Glutamatergic neuron (in vitro differentiated cells): ENCODE measurements at regions not wholly inside any gene's neighbourhood (a gene's known extent, or its start where the extent isn't known, plus 50 kb on each side); places are given as distances from the start of the nearest gene placed in this dataset.

ENCODE experiments used
- DNase-seq: peaks from one replicate; pipeline ENCODE4 v3.0.0; 2022
- H3K27ac Mint-ChIP-seq: one replicate; pipeline ENCODE4 v1.8.0; 2020; ENCODE audit warnings: mild to moderate bottlenecking, mixed read lengths, inconsistent platforms; ENCODE audit not compliant: unreplicated experiment
- H3K27me3 Mint-ChIP-seq: one replicate; pipeline ENCODE4 v1.8.0; 2020; ENCODE audit warnings: mild to moderate bottlenecking, moderate library complexity, mixed read lengths, inconsistent platforms; ENCODE audit not compliant: unreplicated experiment
- H3K36me3 Mint-ChIP-seq: one replicate; pipeline ENCODE4 v1.8.0; 2020; ENCODE audit warnings: mild to moderate bottlenecking, mixed read lengths, inconsistent platforms; ENCODE audit not compliant: unreplicated experiment
- H3K4me1 Mint-ChIP-seq: one replicate; pipeline ENCODE4 v1.8.0; 2020; ENCODE audit warnings: mild to moderate bottlenecking, low read depth, mixed read lengths, inconsistent platforms; ENCODE audit not compliant: unreplicated experiment
- H3K4me3 Mint-ChIP-seq: one replicate; pipeline ENCODE4 v1.8.0; 2020; ENCODE audit warnings: mild to moderate bottlenecking, mixed read lengths, inconsistent platforms; ENCODE audit not compliant: unreplicated experiment
- H3K9me3 Mint-ChIP-seq: one replicate; pipeline ENCODE4 v1.8.0; 2020; ENCODE audit warnings: mild to moderate bottlenecking, moderate library complexity, mixed read lengths, inconsistent platforms; ENCODE audit not compliant: unreplicated experiment
- CTCF ChIP-seq: fragments of 200-600 bp; sonication (generic); IDR thresholded peaks from one replicate; pipeline ENCODE4 v1.5.0; 2021; ENCODE audit not compliant: partially characterized antibody, unreplicated experiment

- H3K4me3 Mint-ChIP-seq: no peak overlapping the region
- no peaks in the 10 kb centered on the region for H3K36me3 Mint-ChIP-seq
- H3K27me3 Mint-ChIP-seq: peaks cover 3% of the 10 kb centered on the region
- H3K27ac Mint-ChIP-seq: no peak overlapping the region
- H3K4me1 Mint-ChIP-seq: peaks cover 2% of the 10 kb centered on the region
- TF ChIP-seq CTCF: no peak
- no peaks in the 10 kb centered on the region for H3K9me3 Mint-ChIP-seq
- no peak for DNase-seq
These were observed 79.5 kb upstream of the KCNMB2 start for GRCh38 chr3:178456621-178457285.

GRCh38 chr3:178457511-178457910 lies 78.7 kb upstream of the KCNMB2 start:
- Mint-ChIP-seq H3K36me3 (no peaks in the 10 kb centered on the region), H3K27ac (no peak overlapping the region), H3K27me3 (peaks cover 3% of the 10 kb centered on the region), H3K4me3 (no peak overlapping the region), H3K4me1 (peaks cover 2% of the 10 kb centered on the region), H3K9me3 (no peaks in the 10 kb centered on the region)
- no peak for TF ChIP-seq CTCF
- no peak for DNase-seq

GRCh38 chr3:178458313-178459037 lies 77.8 kb upstream of the KCNMB2 start:
- Mint-ChIP-seq H3K27me3 (peaks cover 3% of the 10 kb centered on the region), H3K9me3 (no peaks in the 10 kb centered on the region), H3K36me3 (no peaks in the 10 kb centered on the region), H3K4me3 (no peak overlapping the region), H3K4me1 (peaks cover 2% of the 10 kb centered on the region), H3K27ac (no peak overlapping the region)
- no peak for DNase-seq
- TF ChIP-seq CTCF: no peak

GRCh38 chr3:178459038-178459410 lies 77.2 kb upstream of the KCNMB2 start:
- no peaks in the 10 kb centered on the region for H3K9me3 Mint-ChIP-seq
- H3K27ac Mint-ChIP-seq: no peak overlapping the region

More at GRCh38 chr3:178459038-178459410, 77.2 kb upstream of the KCNMB2 start:
- Mint-ChIP-seq H3K4me3 (no peak overlapping the region), H3K27me3 (peaks cover 3% of the 10 kb centered on the region), H3K4me1 (peaks cover 2% of the 10 kb centered on the region), H3K36me3 (no peaks in the 10 kb centered on the region)
- no peak for TF ChIP-seq CTCF
- no peak for DNase-seq
